ENCODE measurements at regions not wholly inside any gene's neighbourhood (a gene's known extent, or its start where the extent isn't known, plus 50 kb on each side); places are given as distances from the start of the nearest gene placed in this dataset.
A peak's percentile ranks its signal among the peaks of the same experiment; 100 is the strongest.

DNA sequence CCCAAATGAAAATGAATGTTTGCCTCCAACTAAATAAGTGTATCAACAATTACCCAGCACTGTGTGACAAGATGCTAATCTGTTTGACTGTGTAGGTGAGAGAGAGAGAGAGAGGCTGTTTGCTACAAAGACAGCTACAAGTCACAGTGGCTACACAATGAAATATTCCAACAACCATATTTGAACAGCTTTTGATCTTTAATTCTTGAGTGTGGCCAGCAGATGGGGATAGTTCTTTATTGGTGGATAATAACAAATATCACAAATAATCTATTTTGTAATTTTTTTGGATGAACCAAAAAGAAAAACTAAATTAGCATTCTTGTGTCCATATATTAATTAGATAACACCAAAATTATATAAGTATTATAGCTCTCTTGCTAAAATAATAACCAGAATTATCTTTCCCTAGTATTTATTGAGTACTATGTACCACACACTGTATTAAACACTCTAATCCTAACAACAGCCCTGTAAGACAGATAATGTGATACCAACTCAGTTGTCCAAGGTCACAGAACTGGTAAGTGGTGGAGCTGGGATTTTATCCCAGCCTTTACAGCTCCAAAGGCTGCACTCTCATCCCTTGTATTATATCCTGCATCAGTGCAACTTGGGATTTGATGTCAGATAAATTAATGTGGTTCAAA lies 61.9 kb upstream of the C3orf80 start:
- no peaks in the 10 kb centered on the region for H3K27me3 ChIP-seq
- H3K9me3 ChIP-seq = no peaks in the 10 kb centered on the region
- no peak for DNase-seq
- H3K4me3 ChIP-seq = no peak overlapping the region
- H3K27ac ChIP-seq = no peak overlapping the region
- H3K36me3 ChIP-seq = no peaks in the 10 kb centered on the region
- peak in 4 of 6 experiments; percentile 12 to 60 (median 55) for TF ChIP-seq CTCF (IDR thresholded peaks at IDR 0.05)
- TF ChIP-seq POLR2A (IDR thresholded peaks at IDR 0.05) = no peak
- H3K4me1 ChIP-seq = no peaks in the 10 kb centered on the region

- DNase-seq = no peak
- H3K27ac ChIP-seq = no peak overlapping the region
- TF ChIP-seq POLR2A (IDR thresholded peaks at IDR 0.05) (no peak), CTCF (IDR thresholded peaks at IDR 0.05) (no peak)
- no peak overlapping the region for H3K4me3 ChIP-seq
- H3K4me1 ChIP-seq = no peaks in the 10 kb centered on the region
- no peaks in the 10 kb centered on the region for H3K36me3 ChIP-seq
- H3K9me3 ChIP-seq = no peaks in the 10 kb centered on the region
- no peaks in the 10 kb centered on the region for H3K27me3 ChIP-seq
Observed at GRCh38 chr3:160168246-160168645, 57.0 kb upstream of the C3orf80 start.

DNA sequence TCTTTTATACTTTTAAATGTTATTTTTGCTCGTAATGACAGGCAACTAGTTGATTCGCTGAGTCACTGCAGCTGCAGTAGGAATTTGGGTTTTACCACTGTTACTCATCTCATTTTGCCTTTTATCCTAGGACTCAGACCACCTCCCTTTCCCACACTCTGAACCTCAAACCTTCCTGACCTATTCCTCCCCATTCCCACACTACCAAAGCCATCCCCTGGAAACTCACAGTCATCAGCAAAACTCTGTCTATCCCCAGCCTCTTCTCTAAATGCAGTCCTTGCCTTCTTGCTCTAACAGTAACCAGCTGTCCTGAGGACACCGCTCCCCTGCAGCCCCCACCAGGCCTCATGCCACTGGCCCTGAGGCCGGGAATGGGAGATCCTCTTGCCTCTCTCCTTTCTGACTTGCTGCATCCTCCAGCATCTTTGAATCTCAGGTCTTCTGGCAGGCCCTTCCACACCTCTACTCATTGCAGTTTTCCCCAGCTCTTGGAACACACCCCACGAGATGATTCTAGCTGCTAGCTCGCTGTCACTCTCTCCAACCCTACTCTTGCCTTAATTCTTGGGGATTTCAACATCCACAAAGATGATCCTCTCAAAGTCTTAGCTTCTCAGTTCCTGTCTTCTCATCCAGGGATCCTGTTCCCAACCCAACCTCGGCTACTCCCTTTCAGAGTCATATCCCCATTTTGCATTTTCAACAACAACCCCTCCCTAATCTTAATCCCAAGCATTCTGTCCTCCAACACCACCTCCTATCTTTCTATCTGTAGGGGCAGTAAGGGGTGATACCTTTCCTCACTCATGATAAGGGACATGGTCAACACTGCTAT lies 55.9 kb upstream of the C3orf80 start:
- TF ChIP-seq CTCF (IDR thresholded peaks at IDR 0.05) (no peak), POLR2A (IDR thresholded peaks at IDR 0.05) (no peak)
- H3K4me3 ChIP-seq = no peak overlapping the region
- no peak overlapping the region for H3K27ac ChIP-seq

DNA sequence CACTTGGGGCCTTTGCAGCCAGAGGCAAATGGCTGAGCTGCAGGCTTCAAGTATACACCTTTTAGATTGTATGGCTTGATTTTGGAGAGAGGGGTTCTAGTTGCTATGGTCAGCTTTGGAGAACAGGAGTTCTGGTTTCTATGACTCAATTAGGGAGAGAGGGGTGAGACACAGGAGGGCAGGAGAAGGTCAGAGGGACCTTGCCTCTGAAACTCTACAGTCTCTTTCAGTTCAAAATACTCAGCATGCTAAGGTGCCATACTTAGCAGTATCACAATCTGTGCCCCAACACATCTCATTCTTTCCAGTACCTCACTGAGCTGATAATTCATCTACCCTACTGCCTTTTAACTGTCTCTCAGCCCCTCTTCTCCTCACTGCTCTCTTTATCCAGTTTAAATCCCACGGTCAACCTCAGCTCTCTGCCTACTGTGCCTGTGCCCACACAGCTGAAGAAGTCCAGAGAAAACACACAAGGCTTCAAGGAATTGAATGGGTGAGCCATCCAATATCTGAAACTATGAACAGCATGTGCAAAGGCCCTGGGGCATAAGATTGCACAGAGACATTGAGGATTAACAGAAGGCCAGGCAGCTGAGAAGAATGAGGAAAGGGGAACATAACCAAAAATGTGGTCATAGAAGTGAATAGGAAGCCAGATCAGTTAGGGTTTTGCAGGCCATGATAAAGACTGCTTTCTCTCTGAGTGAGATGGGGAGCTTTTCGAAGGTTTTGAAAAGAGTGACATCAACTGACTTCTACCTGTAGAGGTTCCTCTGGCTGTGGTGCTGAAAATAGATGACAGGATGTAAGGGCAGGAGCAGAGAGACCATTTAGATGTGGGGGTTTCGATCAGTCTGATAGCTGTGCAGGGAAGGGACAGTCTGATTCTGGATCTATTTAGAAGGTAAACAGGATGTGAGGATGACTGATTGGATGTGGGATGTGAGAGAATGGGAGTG lies 54.5 kb upstream of the C3orf80 start:
- no peaks in the 10 kb centered on the region for H3K36me3 ChIP-seq
- no peak for TF ChIP-seq POLR2A (IDR thresholded peaks at IDR 0.05)
- TF ChIP-seq CTCF (IDR thresholded peaks at IDR 0.05) = no peak
- no peaks in the 10 kb centered on the region for H3K9me3 ChIP-seq
- no peak for DNase-seq
- H3K27ac ChIP-seq = no peak overlapping the region
- H3K4me3 ChIP-seq = no peak overlapping the region
- no peaks in the 10 kb centered on the region for H3K4me1 ChIP-seq
- H3K27me3 ChIP-seq = no peaks in the 10 kb centered on the region

More for the DNA sequence above, 55.9 kb upstream of the C3orf80 start:
- no peak for DNase-seq
- no peaks in the 10 kb centered on the region for H3K36me3 ChIP-seq
- no peaks in the 10 kb centered on the region for H3K4me1 ChIP-seq
- H3K9me3 ChIP-seq = no peaks in the 10 kb centered on the region
- H3K27me3 ChIP-seq = no peaks in the 10 kb centered on the region

- Histone ChIP-seq H3K27me3 (no peaks in the 10 kb centered on the region), H3K4me1 (no peaks in the 10 kb centered on the region), H3K27ac (no peak overlapping the region), H3K4me3 (no peak overlapping the region), H3K36me3 (no peaks in the 10 kb centered on the region), H3K9me3 (no peaks in the 10 kb centered on the region)
- TF ChIP-seq CTCF (IDR thresholded peaks at IDR 0.05) = no peak
- no peak for TF ChIP-seq POLR2A (IDR thresholded peaks at IDR 0.05)
- no peak for DNase-seq
Observed at GRCh38 chr3:160171813-160172212, 53.4 kb upstream of the C3orf80 start.
